A549 (cell line): ENCODE measurements at regions not wholly inside any gene's neighbourhood (a gene's known extent, or its start where the extent isn't known, plus 50 kb on each side); places are given as distances from the start of the nearest gene placed in this dataset.
A peak's percentile ranks its signal among the peaks of the same experiment; 100 is the strongest.

Experiments
- ATAC-seq, 2 experiments: fragments of 200-7000 bp in 1 of 2; fragments of >200 bp in 1 of 2; cut with Nextera tagmentation in 1 of 2; cut with Tn5 transposase in 1 of 2; 3 replicates each; pipeline versions ENCODE4 v1.8.0 to v1.9.1; 2018 to 2020; ENCODE audit warnings: mild to moderate bottlenecking in 1 of 2, moderate library complexity in 1 of 2
- CTCF ChIA-PET: fragments of 300-600 bp; sonication (Branson Sonifier 250); formaldehyde crosslinking; extraction: SDS; loops from one replicate; lab custom pipeline; 2021; ENCODE audit warnings: antibody characterized with exemption, inconsistent platforms; lab: Yijun Ruan, JAX
- POLR2A ChIA-PET: fragments of 350-600 bp; formaldehyde crosslinking; extraction: SDS; loops from one replicate; lab custom pipeline; 2021; ENCODE audit warnings: antibody characterized with exemption, inconsistent platforms; lab: Yijun Ruan, JAX
- DNase-seq, 2 experiments: peaks; one replicate each; pipeline versions ENCODE4 v3.0.0 to v3.0.0-alpha.2; 2011 to 2016; ENCODE audit warnings: low read depth in 1 of 2, low spot score in 1 of 2
- FAIRE-seq: peaks from 2 replicates; lab custom pipeline; 2011; peaks lifted over from hg19 to GRCh38; lab: Jason Lieb, UNC
- H3K27ac ChIP-seq, 2 experiments: fragments of >200 bp; sonication (Bioruptor Twin); formaldehyde crosslinking; 3 replicates each; pipeline ENCODE4 v1.5.1; 2016 to 2017
- H3K4me1 ChIP-seq: fragments of >200 bp; sonication (Bioruptor Twin); formaldehyde crosslinking; 3 replicates; pipeline ENCODE4 v1.6.1; 2016
- H3K4me2 ChIP-seq: fragments of >200 bp; sonication (Bioruptor Twin); formaldehyde crosslinking; 3 replicates; pipeline ENCODE4 v1.6.1; 2016
- H3K4me3 ChIP-seq: fragments of >200 bp; sonication (Bioruptor Twin); formaldehyde crosslinking; 3 replicates; pipeline ENCODE4 v1.5.1; 2016
- H3K9me3 ChIP-seq: fragments of >200 bp; sonication (Bioruptor Twin); formaldehyde crosslinking; 3 replicates; pipeline ENCODE4 v1.6.1; 2016
- ATOH8 ChIP-seq: fragments of 250-450 bp; sonication (Bioruptor Pico); IDR thresholded peaks from 2 replicates; pipeline ENCODE4 v1.5.0; 2020; ENCODE audit warnings: low read depth, mild to moderate bottlenecking, moderate library complexity
- CEBPB ChIP-seq, 2 experiments: fragments of >200 bp in 1 of 2; sonication (Bioruptor Twin) in 1 of 2; formaldehyde crosslinking in 1 of 2; IDR thresholded peaks; 2 replicates each; pipeline ENCODE4 v1.6.1; 2012 to 2016
- CHD2 ChIP-seq: fragments of 150-350 bp; IDR thresholded peaks from 2 replicates; pipeline ENCODE4 v1.6.1; 2014; ENCODE audit warnings: low read length; ENCODE audit not compliant: partially characterized antibody
- E2F6 ChIP-seq: IDR thresholded peaks from 2 replicates; pipeline ENCODE4 v1.6.1; 2012; ENCODE audit warnings: low read depth, borderline replicate concordance
- EHF ChIP-seq: fragments of 250-450 bp; sonication (Bioruptor Pico); IDR thresholded peaks from 2 replicates; pipeline ENCODE4 v1.5.0; 2020; ENCODE audit warnings: mild to moderate bottlenecking
- EHMT2 ChIP-seq: fragments of 200-600 bp; sonication (generic); IDR thresholded peaks from 2 replicates; pipeline ENCODE4 v1.6.1; 2016; ENCODE audit warnings: antibody characterized with exemption, low read depth, mild to moderate bottlenecking, moderate library complexity
- FOSL2 ChIP-seq, 2 experiments: fragments of 450-650 bp in 1 of 2; fragments of >200 bp in 1 of 2; sonication (Bioruptor Twin) in 1 of 2; formaldehyde crosslinking; IDR thresholded peaks; 2 replicates each; pipeline versions ENCODE4 v1.5.0 to v1.6.1; 2016 to 2020; ENCODE audit warnings: mild to moderate bottlenecking in 1 of 2, moderate library complexity in 1 of 2
- FOXS1 ChIP-seq: fragments of 250-450 bp; sonication (Bioruptor Pico); IDR thresholded peaks from 2 replicates; pipeline ENCODE4 v1.5.0; 2020; ENCODE audit warnings: mild to moderate bottlenecking, moderate library complexity
- HES2 ChIP-seq: fragments of >200 bp; sonication (Bioruptor Twin); formaldehyde crosslinking; IDR thresholded peaks from 2 replicates; pipeline ENCODE4 v1.6.1; 2016
- HEYL ChIP-seq: fragments of 250-450 bp; sonication (Bioruptor Pico); IDR thresholded peaks from 2 replicates; pipeline ENCODE4 v1.8.0; 2021; ENCODE audit warnings: mild to moderate bottlenecking, moderate library complexity
- KDM1A ChIP-seq: fragments of 200-600 bp; sonication (generic); IDR thresholded peaks from 2 replicates; pipeline ENCODE4 v1.6.1; 2016; ENCODE audit warnings: low read depth, mild to moderate bottlenecking
- MAFK ChIP-seq: fragments of 450-650 bp; IDR thresholded peaks from 2 replicates; pipeline ENCODE4 v1.6.1; 2014; ENCODE audit not compliant: partially characterized antibody
- MAZ ChIP-seq: fragments of 150-350 bp; IDR thresholded peaks from 2 replicates; pipeline ENCODE4 v1.6.1; 2014; ENCODE audit warnings: antibody characterized with exemption, low read depth, low read length, borderline replicate concordance
- MYC ChIP-seq: IDR thresholded peaks from 2 replicates; pipeline ENCODE4 v1.6.1; 2012; ENCODE audit warnings: mild to moderate bottlenecking, inconsistent platforms, low read length, improper control_type of control experiment, borderline replicate concordance
- NPAS2 ChIP-seq: fragments of 250-450 bp; sonication (Bioruptor Pico); IDR thresholded peaks from 2 replicates; pipeline ENCODE4 v1.8.0; 2022; ENCODE audit warnings: mild to moderate bottlenecking, moderate library complexity, borderline replicate concordance
- POLR2A ChIP-seq: IDR thresholded peaks from 2 replicates; pipeline ENCODE4 v1.6.1; 2012; ENCODE audit warnings: mild to moderate bottlenecking, low read length
- POLR2AphosphoS2 ChIP-seq: conservative IDR thresholded peaks from 2 replicates; pipeline ENCODE4 v1.6.1; 2012; ENCODE audit warnings: low read length, improper control_type of control experiment, inconsistent platforms
- RARB ChIP-seq: fragments of 250-450 bp; sonication (Bioruptor Pico); IDR thresholded peaks from 2 replicates; pipeline ENCODE4 v1.8.0; 2021; ENCODE audit warnings: mild to moderate bottlenecking, moderate library complexity
- REST ChIP-seq: fragments of 200-600 bp; sonication (generic); IDR thresholded peaks from 2 replicates; pipeline ENCODE4 v1.6.1; 2016; ENCODE audit warnings: antibody characterized with exemption, mild to moderate bottlenecking, moderate library complexity
- RFX5 ChIP-seq: fragments of 450-650 bp; IDR thresholded peaks from 2 replicates; pipeline ENCODE4 v1.7.1; 2014; ENCODE audit warnings: antibody characterized with exemption, mild to moderate bottlenecking, moderate library complexity
- SMC3 ChIP-seq: fragments of >200 bp; sonication (Bioruptor Twin); formaldehyde crosslinking; IDR thresholded peaks from 3 replicates; pipeline ENCODE4 v1.6.1; 2018; ENCODE audit warnings: inconsistent platforms
- TFCP2L1 ChIP-seq: fragments of 250-450 bp; sonication (Bioruptor Pico); IDR thresholded peaks from 2 replicates; pipeline ENCODE4 v1.5.0; 2021; ENCODE audit warnings: mild to moderate bottlenecking
- USF2 ChIP-seq: fragments of 450-650 bp; IDR thresholded peaks from 2 replicates; pipeline ENCODE4 v1.6.1; 2014; ENCODE audit warnings: antibody characterized with exemption
- ZC3H11A ChIP-seq: fragments of 450-650 bp; IDR thresholded peaks from 2 replicates; pipeline ENCODE4 v1.6.1; 2014; ENCODE audit warnings: antibody characterized with exemption, mild to moderate bottlenecking
- ZFP36 ChIP-seq: fragments of 450-650 bp; IDR thresholded peaks from 2 replicates; pipeline ENCODE4 v1.6.1; 2014; ENCODE audit warnings: borderline replicate concordance; ENCODE audit not compliant: partially characterized antibody
- ZNF302 ChIP-seq: fragments of 250-450 bp; sonication (Bioruptor Pico); IDR thresholded peaks from 2 replicates; pipeline ENCODE4 v1.9.0; 2021; ENCODE audit warnings: inconsistent platforms, mild to moderate bottlenecking, moderate library complexity
- WGBS: methylation state at CpG from one replicate; pipeline ENCODE4 v1.1.6; 2017; ENCODE audit errors: missing lambda C conversion rate; 5-methylcytosine and 5-hydroxymethylcytosine counted together

GRCh38 chr5:124162767-124163532, 583.5 kb downstream of the ZNF608 start:
- Histone ChIP-seq H3K4me3 (no peak overlapping the region), H3K9me3 (no peaks in the 10 kb centered on the region)
- no peak for ATAC-seq

GRCh38 chr5:124161266-124161665, 585.2 kb downstream of the ZNF608 start:
- no peak for ATAC-seq
- WGBS, result 30% methylated on average over 5 of the region's 5 CpGs
- POLR2A ChIA-PET, result no interaction called here
- Histone ChIP-seq H3K4me1 (no peaks in the 10 kb centered on the region), H3K4me3 (no peak overlapping the region), H3K9me3 (no peaks in the 10 kb centered on the region), H3K27ac (no peak overlapping the region), H3K4me2 (no peak overlapping the region)
- CTCF ChIA-PET, result no interaction called here
- DNase-seq, result no peak
- TF ChIP-seq SMC3, result no peak
- no peak for TF ChIP-seq EHMT2
- FAIRE-seq, result no peak

More at GRCh38 chr5:124162767-124163532, 583.5 kb downstream of the ZNF608 start:
- Histone ChIP-seq H3K4me1 (no peaks in the 10 kb centered on the region), H3K27ac (no peak overlapping the region), H3K4me2 (peak overlapping the region; percentile 17; the same call in 1 of the 3 replicates)
- TF ChIP-seq HES2, result no peak
- no peak for TF ChIP-seq FOSL2 (IDR thresholded peaks at IDR 0.05)
- no peak for TF ChIP-seq FOSL2 (CRISPR knock-in tag; IDR thresholded peaks at IDR 0.05)
- TF ChIP-seq MAZ, result no peak
- no peak for TF ChIP-seq HEYL (CRISPR knock-in tag)
- TF ChIP-seq MAFK, result no peak
- TF ChIP-seq POLR2A, result no peak
- no peak for TF ChIP-seq SMC3
- no peak for TF ChIP-seq RARB (CRISPR knock-in tag)
- TF ChIP-seq EHF (CRISPR knock-in tag), result no peak
- no peak for TF ChIP-seq MYC
- no peak for TF ChIP-seq ATOH8 (CRISPR knock-in tag)
- no peak for TF ChIP-seq KDM1A
- TF ChIP-seq ZFP36, result no peak
- no peak for TF ChIP-seq USF2
- no peak for TF ChIP-seq CHD2
- no peak for TF ChIP-seq TFCP2L1 (CRISPR knock-in tag)
- FAIRE-seq (no peak), DNase-seq (no peak)
- ChIA-PET CTCF (no interaction called here), POLR2A (no interaction called here)
- 46% methylated on average over 8 of the region's 8 CpGs for WGBS

- WGBS, result 33% methylated on average over 2 of the region's 2 CpGs
- CTCF ChIA-PET, result no interaction called here
- no peak for ATAC-seq
- TF ChIP-seq ZNF302 (CRISPR knock-in tag) (no peak), RARB (CRISPR knock-in tag) (no peak), ZFP36 (no peak), E2F6 (no peak), KDM1A (no peak), ATOH8 (CRISPR knock-in tag) (no peak), ZC3H11A (no peak), CHD2 (no peak), RFX5 (no peak), POLR2AphosphoS2 (no peak), CEBPB (IDR thresholded peaks at IDR 0.05) (no peak), FOSL2 (IDR thresholded peaks at IDR 0.05) (no peak), FOSL2 (CRISPR knock-in tag; IDR thresholded peaks at IDR 0.05) (no peak), FOXS1 (CRISPR knock-in tag) (no peak), NPAS2 (CRISPR knock-in tag) (no peak), REST (no peak), EHMT2 (no peak)
Measured at GRCh38 chr5:124160265-124160664, 586.2 kb downstream of the ZNF608 start.

More at GRCh38 chr5:124160265-124160664, 586.2 kb downstream of the ZNF608 start:
- no peak overlapping the region for H3K27ac ChIP-seq
- POLR2A ChIA-PET, result no interaction called here
- no peaks in the 10 kb centered on the region for H3K4me1 ChIP-seq
- no peak overlapping the region for H3K4me2 ChIP-seq
- no peak for FAIRE-seq
- H3K9me3 ChIP-seq, result peaks cover 7% of the 10 kb centered on the region; the same call in 2 of the 3 replicates
- no peak for DNase-seq
- H3K4me3 ChIP-seq, result no peak overlapping the region
